ENCODE measurements at regions not wholly inside any gene's neighbourhood (a gene's known extent, or its start where the extent isn't known, plus 50 kb on each side); places are given as distances from the start of the nearest gene placed in this dataset.
"Not testable (repeated sequence)": the region's sequence is repeated elsewhere in the genome, so short reads cannot be mapped to it uniquely, and the experiment has no call there.

GRCh38 chr20:48448666-48449600 is 378.9 kb downstream of the PREX1 start:
- CTCF ChIA-PET: no interaction called here
- H3K4me3 ChIP-seq (ENCODE audit: low read depth, low read length): no peak overlapping the region
- no peak for TF ChIP-seq CTCF (IDR thresholded peaks at IDR 0.05; ENCODE audit: insufficient read depth, low read length, missing control alignments)
- POLR2A ChIA-PET: no interaction called here
- DNase-seq (ENCODE audit: low read depth, low spot score): no peak

GRCh38 chr20:48447456-48447855 is 380.3 kb downstream of the PREX1 start:
- H3K4me3 ChIP-seq (ENCODE audit: low read depth, low read length): no peak overlapping the region
- TF ChIP-seq CTCF (IDR thresholded peaks at IDR 0.05; ENCODE audit: insufficient read depth, low read length, missing control alignments): no peak
- DNase-seq (ENCODE audit: low read depth, low spot score): no peak
- POLR2A ChIA-PET: no interaction called here
- CTCF ChIA-PET: no interaction called here

GRCh38 chr20:48445827-48446226 is 382.0 kb downstream of the PREX1 start:
- TF ChIP-seq CTCF (IDR thresholded peaks at IDR 0.05; ENCODE audit: insufficient read depth, low read length, missing control alignments): no peak
- POLR2A ChIA-PET: no interaction called here
- CTCF ChIA-PET: interaction anchor here (0.9 kb wide), 1 partner anchor 174 kb away, joined by 3 read pairs; no protein-coding TSS in a partner anchor
- H3K4me3 ChIP-seq (ENCODE audit: low read depth, low read length): no peak overlapping the region
- no peak for DNase-seq (ENCODE audit: low read depth, low spot score)

- ChIA-PET CTCF (no interaction called here), POLR2A (no interaction called here)
- no peak overlapping the region for H3K4me3 ChIP-seq (ENCODE audit: low read depth, low read length)
Measured at GRCh38 chr20:48444249-48444648, 383.6 kb downstream of the PREX1 start.

GRCh38 chr20:48440916-48441315 is 386.9 kb downstream of the PREX1 start:
- no peak for DNase-seq (ENCODE audit: low read depth, low spot score)
- ChIA-PET POLR2A (no interaction called here), CTCF (no interaction called here)
- H3K4me3 ChIP-seq (ENCODE audit: low read depth, low read length): no peak overlapping the region
- no peak for TF ChIP-seq CTCF (IDR thresholded peaks at IDR 0.05; ENCODE audit: insufficient read depth, low read length, missing control alignments)

More at GRCh38 chr20:48444249-48444648, 383.6 kb downstream of the PREX1 start:
- no peak for DNase-seq (ENCODE audit: low read depth, low spot score)
- no peak for TF ChIP-seq CTCF (IDR thresholded peaks at IDR 0.05; ENCODE audit: insufficient read depth, low read length, missing control alignments)

GRCh38 chr20:48440261-48440660 is 387.5 kb downstream of the PREX1 start:
- POLR2A ChIA-PET; CTCF ChIA-PET; DNase-seq (ENCODE audit: low read depth, low spot score); H3K4me3 ChIP-seq (ENCODE audit: low read depth, low read length): not testable (repeated sequence)

GRCh38 chr20:48437146-48437545 is 390.7 kb downstream of the PREX1 start:
- H3K4me3 ChIP-seq (ENCODE audit: low read depth, low read length): no peak overlapping the region
- no peak for DNase-seq (ENCODE audit: low read depth, low spot score)
- no peak for TF ChIP-seq CTCF (IDR thresholded peaks at IDR 0.05; ENCODE audit: insufficient read depth, low read length, missing control alignments)
- CTCF ChIA-PET: no interaction called here
- POLR2A ChIA-PET: interaction anchor here (0.7 kb wide), 1 partner anchor 242 kb away, joined by 3 read pairs; no protein-coding TSS in a partner anchor

- CTCF ChIA-PET; H3K4me3 ChIP-seq (ENCODE audit: low read depth, low read length); DNase-seq (ENCODE audit: low read depth, low spot score): not testable (repeated sequence)
- POLR2A ChIA-PET: interaction anchor here (0.7 kb wide), 1 partner anchor 241 kb away, joined by 3 read pairs; no protein-coding TSS in a partner anchor
Measured at GRCh38 chr20:48436609-48437008, 391.2 kb downstream of the PREX1 start.

Measured in AG04449 (cell line).